Brain microvascular endothelial cell (primary cell): ENCODE measurements at regions not wholly inside any gene's neighbourhood (a gene's known extent, or its start where the extent isn't known, plus 50 kb on each side); places are given as distances from the start of the nearest gene placed in this dataset.

ENCODE experiments used
- DNase-seq: peaks from one replicate; pipeline ENCODE4 v3.0.0-alpha.2; 2020
- H3K27ac ChIP-seq: fragments of 250-450 bp; sonication (Bioruptor Pico); 2 replicates; pipeline ENCODE4 v1.5.1; 2020; ENCODE audit warnings: mild to moderate bottlenecking, moderate library complexity
- H3K27me3 ChIP-seq: fragments of 250-450 bp; sonication (Bioruptor Pico); replicated peaks from 2 replicates; pipeline ENCODE4 v1.5.1; 2020; ENCODE audit warnings: mild to moderate bottlenecking
- H3K36me3 ChIP-seq: fragments of 250-450 bp; sonication (Bioruptor Pico); replicated peaks from 2 replicates; pipeline ENCODE4 v1.5.1; 2020; ENCODE audit warnings: mild to moderate bottlenecking
- H3K4me3 ChIP-seq: 2 replicates; pipeline ENCODE4 v1.5.1; 2011; ENCODE audit warnings: low read depth, mild to moderate bottlenecking, control low read depth, low read length, moderate library complexity
- in situ Hi-C: cut with HindIII; loops from 2 replicates; pipeline ENCODE4 v1.10.0; 2017; ENCODE audit warnings: low sequenced_read_pairs, low pct_ligation_motif_present
- TF ChIP-seq, protein P1 (sequence below): IDR thresholded peaks from 2 replicates; pipeline ENCODE4 v1.5.1; 2011; ENCODE audit warnings: low read depth, mild to moderate bottlenecking, moderate library complexity, low read length, control low read depth, inconsistent platforms; ENCODE audit errors: missing control alignments

DNA sequence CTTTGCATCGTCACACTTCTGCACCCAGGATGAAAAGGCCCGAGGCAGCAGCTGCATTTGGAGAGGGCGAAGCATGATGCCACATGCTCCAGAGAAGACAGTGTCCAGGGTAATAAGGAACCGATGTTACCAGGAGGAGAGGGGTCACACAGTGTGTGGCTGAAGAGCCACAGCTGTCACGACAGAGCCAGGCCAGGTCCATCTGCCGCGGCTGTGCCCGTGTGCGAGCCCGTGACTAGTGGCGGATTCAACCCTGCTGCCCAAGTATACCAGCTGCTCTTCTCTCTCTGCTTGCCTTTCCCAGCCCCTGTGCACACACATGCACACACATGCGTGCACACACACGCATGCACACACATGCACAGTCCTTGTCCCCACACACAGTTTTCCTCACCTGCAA is 1432.5 kb downstream of the BRD1 start:
- DNase-seq, result no peak
- Histone ChIP-seq H3K27me3 (no peaks in the 10 kb centered on the region), H3K27ac (no peak overlapping the region), H3K36me3 (no peaks in the 10 kb centered on the region), H3K4me3 (no peak overlapping the region)
- in situ Hi-C loops, result no loop called here
- TF ChIP-seq, protein P1, sequence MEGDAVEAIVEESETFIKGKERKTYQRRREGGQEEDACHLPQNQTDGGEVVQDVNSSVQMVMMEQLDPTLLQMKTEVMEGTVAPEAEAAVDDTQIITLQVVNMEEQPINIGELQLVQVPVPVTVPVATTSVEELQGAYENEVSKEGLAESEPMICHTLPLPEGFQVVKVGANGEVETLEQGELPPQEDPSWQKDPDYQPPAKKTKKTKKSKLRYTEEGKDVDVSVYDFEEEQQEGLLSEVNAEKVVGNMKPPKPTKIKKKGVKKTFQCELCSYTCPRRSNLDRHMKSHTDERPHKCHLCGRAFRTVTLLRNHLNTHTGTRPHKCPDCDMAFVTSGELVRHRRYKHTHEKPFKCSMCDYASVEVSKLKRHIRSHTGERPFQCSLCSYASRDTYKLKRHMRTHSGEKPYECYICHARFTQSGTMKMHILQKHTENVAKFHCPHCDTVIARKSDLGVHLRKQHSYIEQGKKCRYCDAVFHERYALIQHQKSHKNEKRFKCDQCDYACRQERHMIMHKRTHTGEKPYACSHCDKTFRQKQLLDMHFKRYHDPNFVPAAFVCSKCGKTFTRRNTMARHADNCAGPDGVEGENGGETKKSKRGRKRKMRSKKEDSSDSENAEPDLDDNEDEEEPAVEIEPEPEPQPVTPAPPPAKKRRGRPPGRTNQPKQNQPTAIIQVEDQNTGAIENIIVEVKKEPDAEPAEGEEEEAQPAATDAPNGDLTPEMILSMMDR, result no peak

- no peak for DNase-seq
- H3K4me3 ChIP-seq, result no peak overlapping the region
- in situ Hi-C loops, result no loop called here
- no peak overlapping the region for H3K27ac ChIP-seq
- no peaks in the 10 kb centered on the region for H3K36me3 ChIP-seq
- TF ChIP-seq, protein P1, result no peak
- no peaks in the 10 kb centered on the region for H3K27me3 ChIP-seq
These were observed 1432.9 kb downstream of the BRD1 start for GRCh38 chr22:48394787-48395186.

- in situ Hi-C loops, result no loop called here
- DNase-seq, result no peak
- Histone ChIP-seq H3K27ac (no peak overlapping the region), H3K27me3 (no peaks in the 10 kb centered on the region), H3K4me3 (no peak overlapping the region), H3K36me3 (no peaks in the 10 kb centered on the region)
- TF ChIP-seq, protein P1, result no peak
These were observed 1433.8 kb downstream of the BRD1 start for GRCh38 chr22:48393885-48394284.

DNA sequence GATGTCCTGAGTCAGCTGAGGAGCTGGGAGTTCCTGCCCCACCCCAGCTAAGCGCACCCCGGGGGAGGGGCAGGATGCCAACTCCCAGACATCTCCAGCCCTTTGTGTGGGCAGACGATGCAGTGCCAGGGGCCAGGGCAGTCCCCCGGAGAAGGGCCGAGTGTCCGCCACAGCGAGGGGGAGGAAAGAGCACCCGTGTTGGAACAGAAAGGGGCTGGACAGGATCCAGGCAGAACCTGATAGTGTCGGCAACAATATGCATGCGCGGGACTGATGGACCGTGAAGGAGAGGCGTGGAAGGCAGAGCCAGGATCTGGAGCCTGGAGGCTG is 1434.7 kb downstream of the BRD1 start:
- DNase-seq, result no peak
- no peaks in the 10 kb centered on the region for H3K36me3 ChIP-seq
- TF ChIP-seq, protein P1, result no peak
- no peaks in the 10 kb centered on the region for H3K27me3 ChIP-seq
- no peak overlapping the region for H3K27ac ChIP-seq
- in situ Hi-C loops, result no loop called here
- no peak overlapping the region for H3K4me3 ChIP-seq

DNA sequence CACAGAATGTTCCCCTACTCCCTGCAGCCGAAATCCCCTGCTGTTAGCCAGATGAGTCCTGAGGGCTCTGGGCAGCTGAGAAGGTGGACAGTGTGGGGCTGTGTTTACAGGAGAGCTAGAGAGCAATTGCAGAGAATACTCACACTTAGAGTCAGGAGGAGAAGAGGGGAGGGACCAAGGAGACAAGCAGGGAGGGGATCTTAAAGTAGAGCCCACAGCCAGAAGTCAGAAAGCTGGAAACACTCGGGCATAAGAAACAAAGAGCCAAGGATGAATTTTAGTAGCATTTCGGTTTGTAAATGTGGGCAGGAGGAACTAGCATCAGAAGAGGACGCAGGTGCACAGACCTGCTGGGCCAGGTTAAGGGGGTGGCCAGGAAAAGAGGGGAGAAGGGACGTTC is 1435.9 kb downstream of the BRD1 start:
- TF ChIP-seq, protein P1, result no peak
- Histone ChIP-seq H3K36me3 (no peaks in the 10 kb centered on the region), H3K27me3 (no peaks in the 10 kb centered on the region), H3K27ac (no peak overlapping the region), H3K4me3 (no peak overlapping the region)
- in situ Hi-C loops, result no loop called here
- no peak for DNase-seq

DNA sequence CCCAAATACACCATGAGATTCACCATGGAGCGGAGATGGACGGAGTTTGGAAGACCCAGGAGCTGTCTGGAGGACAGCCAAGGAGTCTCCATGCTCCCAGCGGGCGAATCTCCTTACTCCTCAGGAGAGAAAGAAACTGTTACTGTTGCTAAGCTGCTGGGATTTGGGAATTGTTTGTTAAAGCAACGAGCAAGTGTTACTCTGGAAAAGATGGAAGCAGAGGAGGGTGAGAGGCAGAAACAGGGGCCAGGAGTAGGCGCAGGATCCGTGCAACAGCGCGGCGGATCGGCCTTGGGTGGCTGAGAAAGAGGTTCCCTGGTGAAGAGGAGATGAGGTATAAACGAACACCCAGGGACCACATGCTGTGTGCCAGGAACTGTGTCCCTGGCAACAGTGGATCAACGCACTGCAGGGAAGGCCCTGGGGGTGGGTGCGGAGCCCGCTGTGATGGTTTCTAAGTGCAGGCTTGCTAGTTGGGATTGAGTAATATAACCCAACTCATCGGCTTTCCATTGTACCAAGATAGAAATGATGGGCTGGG is 1436.4 kb downstream of the BRD1 start:
- Histone ChIP-seq H3K27me3 (no peaks in the 10 kb centered on the region), H3K4me3 (no peak overlapping the region), H3K27ac (no peak overlapping the region), H3K36me3 (no peaks in the 10 kb centered on the region)
- no peak for DNase-seq
- TF ChIP-seq, protein P1, result no peak
- in situ Hi-C loops, result no loop called here
